ENCODE measurements at regions not wholly inside any gene's neighbourhood (a gene's known extent, or its start where the extent isn't known, plus 50 kb on each side); places are given as distances from the start of the nearest gene placed in this dataset.
"Not testable (repeated sequence)": the region's sequence is repeated elsewhere in the genome, so short reads cannot be mapped to it uniquely, and the experiment has no call there.

DNA sequence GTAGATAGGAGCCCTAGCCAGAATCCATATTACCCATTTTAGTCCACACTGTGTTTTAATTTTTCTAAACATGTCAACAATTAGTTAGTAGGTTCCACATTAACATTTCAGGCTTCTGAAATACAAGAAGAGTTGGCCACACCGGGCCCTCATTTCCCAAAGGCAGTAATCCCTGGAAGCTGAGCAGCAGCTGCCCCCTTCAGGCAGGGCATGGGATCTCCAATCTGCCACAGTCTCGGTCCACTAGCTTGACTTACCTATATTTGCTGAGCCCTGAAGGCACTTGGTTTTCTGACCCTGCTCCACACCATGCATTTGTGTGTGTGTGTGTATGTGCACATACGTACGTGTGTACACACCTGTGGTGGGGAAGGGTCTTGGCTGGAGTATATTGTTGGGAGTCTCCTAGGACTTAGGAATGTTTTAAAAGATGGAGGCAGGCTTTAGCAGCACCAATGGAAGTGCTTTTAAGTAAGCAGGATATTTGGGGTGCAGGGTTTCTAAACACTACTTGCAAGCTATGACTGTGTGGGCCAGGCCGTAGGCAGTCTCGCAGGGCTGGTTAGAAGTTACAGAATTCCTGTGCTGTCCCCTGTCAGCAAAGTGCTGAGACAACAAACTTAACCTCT is 71.2 kb upstream of the SOX14 start:
- CTCF ChIA-PET, result no interaction called here
- POLR2A ChIA-PET, result no interaction called here
- Histone ChIP-seq H3K27me3 (ENCODE audit: control insufficient read depth, insufficient read depth, low read length) (no peaks in the 10 kb centered on the region), H3K4me3 (ENCODE audit: low read depth, low read length) (no peak overlapping the region), H3K36me3 (ENCODE audit: control insufficient read depth, insufficient read depth, low read length) (no peaks in the 10 kb centered on the region)
- no peak for DNase-seq (ENCODE audit: low read depth)
- no peak for TF ChIP-seq CTCF (IDR thresholded peaks at IDR 0.05; ENCODE audit: insufficient read depth, low read depth, low read length)

GRCh38 chr3:137693791-137694190 is 70.3 kb upstream of the SOX14 start:
- DNase-seq (ENCODE audit: low read depth), result no peak
- Histone ChIP-seq H3K36me3 (ENCODE audit: control insufficient read depth, insufficient read depth, low read length) (no peaks in the 10 kb centered on the region), H3K27me3 (ENCODE audit: control insufficient read depth, insufficient read depth, low read length) (no peaks in the 10 kb centered on the region), H3K4me3 (ENCODE audit: low read depth, low read length) (no peak overlapping the region)
- TF ChIP-seq CTCF (IDR thresholded peaks at IDR 0.05; ENCODE audit: insufficient read depth, low read depth, low read length), result no peak
- CTCF ChIA-PET, result no interaction called here
- POLR2A ChIA-PET, result no interaction called here

GRCh38 chr3:137694836-137695235 is 69.3 kb upstream of the SOX14 start:
- H3K36me3 ChIP-seq (ENCODE audit: control insufficient read depth, insufficient read depth, low read length), result no peaks in the 10 kb centered on the region
- no peaks in the 10 kb centered on the region for H3K27me3 ChIP-seq (ENCODE audit: control insufficient read depth, insufficient read depth, low read length)
- ChIA-PET CTCF (no interaction called here), POLR2A (no interaction called here)
- no peak for DNase-seq (ENCODE audit: low read depth)
- no peak for TF ChIP-seq CTCF (IDR thresholded peaks at IDR 0.05; ENCODE audit: insufficient read depth, low read depth, low read length)
- H3K4me3 ChIP-seq (ENCODE audit: low read depth, low read length), result no peak overlapping the region

- TF ChIP-seq CTCF (IDR thresholded peaks at IDR 0.05; ENCODE audit: insufficient read depth, low read depth, low read length), result no peak
- no peak overlapping the region for H3K4me3 ChIP-seq (ENCODE audit: low read depth, low read length)
- ChIA-PET CTCF (no interaction called here), POLR2A (no interaction called here)
- DNase-seq (ENCODE audit: low read depth), result no peak
- H3K36me3 ChIP-seq (ENCODE audit: control insufficient read depth, insufficient read depth, low read length), result no peaks in the 10 kb centered on the region
- no peaks in the 10 kb centered on the region for H3K27me3 ChIP-seq (ENCODE audit: control insufficient read depth, insufficient read depth, low read length)
Observed at GRCh38 chr3:137695351-137695750, 68.8 kb upstream of the SOX14 start.

- no peak overlapping the region for H3K4me3 ChIP-seq (ENCODE audit: low read depth, low read length)
- DNase-seq (ENCODE audit: low read depth), result no peak
- ChIA-PET POLR2A (no interaction called here), CTCF (interaction anchor here (0.7 kb wide), 1 partner anchor 126 kb away, joined by 3 read pairs; no protein-coding TSS in a partner anchor)
- no peaks in the 10 kb centered on the region for H3K36me3 ChIP-seq (ENCODE audit: control insufficient read depth, insufficient read depth, low read length)
- no peak for TF ChIP-seq CTCF (IDR thresholded peaks at IDR 0.05; ENCODE audit: insufficient read depth, low read depth, low read length)
- H3K27me3 ChIP-seq (ENCODE audit: control insufficient read depth, insufficient read depth, low read length), result no peaks in the 10 kb centered on the region
Observed at GRCh38 chr3:137709011-137709601, 55.0 kb upstream of the SOX14 start.

DNA sequence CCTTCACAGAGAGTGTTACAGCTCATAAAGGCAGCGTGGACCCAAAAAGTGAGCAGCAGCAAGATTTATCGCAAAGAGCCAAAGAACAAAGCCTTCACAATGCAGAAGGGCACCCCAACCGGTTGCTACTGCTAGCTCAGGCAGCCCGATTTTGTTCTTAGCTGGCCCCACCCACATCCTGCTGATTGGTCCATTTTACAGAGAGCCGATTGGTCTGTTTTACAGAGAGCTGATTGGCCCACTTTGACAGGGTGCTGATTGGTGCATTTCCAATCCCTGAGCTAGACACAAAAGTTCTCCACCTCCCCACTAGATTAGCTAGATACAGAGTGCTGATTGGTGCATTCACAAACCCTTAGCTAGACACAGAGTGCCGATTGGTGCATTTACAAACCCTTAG is 50.1 kb upstream of the SOX14 start:
- CTCF ChIA-PET; H3K27me3 ChIP-seq (ENCODE audit: control insufficient read depth, insufficient read depth, low read length); H3K36me3 ChIP-seq (ENCODE audit: control insufficient read depth, insufficient read depth, low read length); DNase-seq (ENCODE audit: low read depth); POLR2A ChIA-PET; H3K4me3 ChIP-seq (ENCODE audit: low read depth, low read length): not testable (repeated sequence)
